ENCODE measurements at regions not wholly inside any gene's neighbourhood (a gene's known extent, or its start where the extent isn't known, plus 50 kb on each side); places are given as distances from the start of the nearest gene placed in this dataset.

- TF ChIP-seq POLR2A (IDR thresholded peaks at IDR 0.05), result no peak
- TF ChIP-seq EP300 (IDR thresholded peaks at IDR 0.05), result no peak
- no peak for TF ChIP-seq CTCF (IDR thresholded peaks at IDR 0.05)
- DNase-seq (ENCODE audit: low spot score in 2 of 2), result no peak
- Histone ChIP-seq H3K4me3 (no peak overlapping the region), H3K9me3 (no peaks in the 10 kb centered on the region), H3K27me3 (no peaks in the 10 kb centered on the region), H3K27ac (no peak overlapping the region), H3K36me3 (no peaks in the 10 kb centered on the region), H3K4me1 (no peaks in the 10 kb centered on the region)
- WGBS, 2 donors, result 89 to 91% methylated on average over 7 of the region's 7 CpGs
These were observed 301.3 kb downstream of the EDEM1 start for GRCh38 chr3:5488771-5489170.

GRCh38 chr3:5489536-5489935, 302.0 kb downstream of the EDEM1 start:
- Histone ChIP-seq H3K9me3 (no peaks in the 10 kb centered on the region), H3K4me1 (no peaks in the 10 kb centered on the region), H3K4me3 (no peak overlapping the region), H3K36me3 (no peaks in the 10 kb centered on the region), H3K27me3 (no peaks in the 10 kb centered on the region), H3K27ac (no peak overlapping the region)
- WGBS, 2 donors, result 69 to 70% methylated on average over 3 of the region's 3 CpGs
- no peak for DNase-seq (ENCODE audit: low spot score in 2 of 2)
- no peak for TF ChIP-seq POLR2A (IDR thresholded peaks at IDR 0.05)
- TF ChIP-seq EP300 (IDR thresholded peaks at IDR 0.05), result no peak
- no peak for TF ChIP-seq CTCF (IDR thresholded peaks at IDR 0.05)

- no peaks in the 10 kb centered on the region for H3K36me3 ChIP-seq
- no peaks in the 10 kb centered on the region for H3K27me3 ChIP-seq
- TF ChIP-seq CTCF (IDR thresholded peaks at IDR 0.05), result no peak
- TF ChIP-seq POLR2A (IDR thresholded peaks at IDR 0.05), result no peak
- no peak for TF ChIP-seq EP300 (IDR thresholded peaks at IDR 0.05)
- H3K4me3 ChIP-seq, result no peak overlapping the region
- no peak overlapping the region for H3K27ac ChIP-seq
- H3K4me1 ChIP-seq, result no peaks in the 10 kb centered on the region
- WGBS, 2 donors, result 74% methylated on average over 3 of the region's 3 CpGs; no CpG with 5 or more reads in 1 of the 2 donors
- no peak for DNase-seq (ENCODE audit: low spot score in 2 of 2)
- H3K9me3 ChIP-seq, result no peaks in the 10 kb centered on the region
These were observed 307.5 kb downstream of the EDEM1 start for GRCh38 chr3:5494905-5495519.

GRCh38 chr3:5497497-5497896, 310.0 kb downstream of the EDEM1 start:
- Histone ChIP-seq H3K27me3 (no peaks in the 10 kb centered on the region), H3K27ac (no peak overlapping the region), H3K9me3 (no peaks in the 10 kb centered on the region), H3K36me3 (no peaks in the 10 kb centered on the region), H3K4me1 (no peaks in the 10 kb centered on the region), H3K4me3 (no peak overlapping the region)
- TF ChIP-seq POLR2A (IDR thresholded peaks at IDR 0.05) (no peak), EP300 (IDR thresholded peaks at IDR 0.05) (no peak), CTCF (IDR thresholded peaks at IDR 0.05) (no peak)
- DNase-seq (ENCODE audit: low spot score in 2 of 2), result no peak

- no peaks in the 10 kb centered on the region for H3K27me3 ChIP-seq
- 94 to 96% methylated on average over 2 of the region's 2 CpGs for WGBS, 2 donors
- no peak overlapping the region for H3K27ac ChIP-seq
- no peaks in the 10 kb centered on the region for H3K36me3 ChIP-seq
- DNase-seq (ENCODE audit: low spot score in 2 of 2), result no peak
- TF ChIP-seq EP300 (IDR thresholded peaks at IDR 0.05) (no peak), CTCF (IDR thresholded peaks at IDR 0.05) (no peak), POLR2A (IDR thresholded peaks at IDR 0.05) (no peak)
- no peaks in the 10 kb centered on the region for H3K9me3 ChIP-seq
- H3K4me3 ChIP-seq, result no peak overlapping the region
- H3K4me1 ChIP-seq, result no peaks in the 10 kb centered on the region
These were observed 311.5 kb downstream of the EDEM1 start for GRCh38 chr3:5498981-5499380.
